Suppressor macrophage treated with lipopolysaccharide for 1 hour (primary cell): ENCODE measurements at regions not wholly inside any gene's neighbourhood (a gene's known extent, or its start where the extent isn't known, plus 50 kb on each side); places are given as distances from the start of the nearest gene placed in this dataset.
A peak's percentile ranks its signal among the peaks of the same experiment; 100 is the strongest.
"Not testable (repeated sequence)": the region's sequence is repeated elsewhere in the genome, so short reads cannot be mapped to it uniquely, and the experiment has no call there.

Experiments
- DNase-seq, 3 donors: peaks; one replicate each; pipeline ENCODE4 v3.0.0-alpha.2; 2020 to 2022

DNA sequence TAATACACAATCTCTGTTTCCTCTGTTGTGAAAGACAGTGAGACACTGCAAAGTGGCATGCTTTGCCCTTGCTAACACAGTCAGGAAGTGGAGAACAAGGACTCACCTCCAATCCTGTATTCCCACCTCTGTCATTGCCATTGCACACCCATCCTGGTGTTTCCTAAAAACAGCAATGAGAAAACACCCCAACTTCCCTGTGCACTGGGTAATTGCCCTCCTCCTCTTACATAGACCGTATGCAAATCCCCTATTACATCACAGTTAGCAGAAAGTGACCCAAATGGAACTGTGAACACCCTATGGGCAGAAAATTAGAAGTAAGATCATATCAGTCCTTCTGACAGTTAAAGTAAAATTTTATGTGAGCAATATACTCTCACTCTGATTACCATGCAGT lies 355.5 kb downstream of the BCL11B start:
- DNase-seq = peak; percentile 47 to 74 (median 53)

DNA sequence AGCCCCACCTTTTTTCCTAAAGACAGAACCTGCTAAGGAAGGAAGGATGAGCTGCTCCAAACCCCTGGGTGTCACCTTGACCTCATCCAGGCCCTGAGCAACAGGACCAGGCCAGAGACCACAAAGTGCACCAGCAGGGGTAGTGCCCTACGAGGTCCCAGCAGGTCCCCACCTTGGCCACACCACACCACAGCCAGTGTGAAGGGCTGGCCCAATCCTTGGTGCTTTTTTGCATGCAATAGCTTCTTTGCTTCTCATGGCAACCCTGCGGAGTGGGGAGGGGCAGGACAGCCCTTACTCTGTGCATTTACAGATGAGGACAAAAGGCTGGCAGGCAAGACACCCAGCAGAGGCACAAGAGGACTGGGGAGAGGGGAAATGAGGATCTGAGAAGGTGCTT lies 352.6 kb downstream of the BCL11B start:
- DNase-seq = no peak

- DNase-seq = peak; percentile 18 to 58 (median 22)
These were observed 350.7 kb downstream of the BCL11B start for GRCh38 chr14:98921306-98921705.

DNA sequence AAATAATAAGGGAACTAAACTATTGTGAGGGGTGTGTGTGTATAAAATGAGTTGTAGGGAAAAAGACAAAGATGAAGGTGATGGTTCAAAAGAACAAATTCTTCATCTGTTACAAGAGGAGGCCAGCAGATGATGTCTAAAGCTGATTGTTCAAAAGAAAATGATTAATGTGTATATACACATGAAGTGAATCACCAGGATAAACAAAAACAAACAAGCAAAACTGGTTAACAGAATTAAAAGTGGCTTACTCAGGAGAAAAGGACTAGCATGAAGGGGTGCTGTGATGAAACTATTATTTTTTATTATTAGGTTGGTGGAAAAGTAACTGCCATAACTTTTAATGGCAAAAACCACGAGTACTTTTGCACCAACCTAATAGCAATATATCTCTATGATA lies 348.4 kb downstream of the BCL11B start:
- no peak for DNase-seq

GRCh38 chr14:98924046-98924445 lies 348.0 kb downstream of the BCL11B start:
- no peak for DNase-seq

DNA sequence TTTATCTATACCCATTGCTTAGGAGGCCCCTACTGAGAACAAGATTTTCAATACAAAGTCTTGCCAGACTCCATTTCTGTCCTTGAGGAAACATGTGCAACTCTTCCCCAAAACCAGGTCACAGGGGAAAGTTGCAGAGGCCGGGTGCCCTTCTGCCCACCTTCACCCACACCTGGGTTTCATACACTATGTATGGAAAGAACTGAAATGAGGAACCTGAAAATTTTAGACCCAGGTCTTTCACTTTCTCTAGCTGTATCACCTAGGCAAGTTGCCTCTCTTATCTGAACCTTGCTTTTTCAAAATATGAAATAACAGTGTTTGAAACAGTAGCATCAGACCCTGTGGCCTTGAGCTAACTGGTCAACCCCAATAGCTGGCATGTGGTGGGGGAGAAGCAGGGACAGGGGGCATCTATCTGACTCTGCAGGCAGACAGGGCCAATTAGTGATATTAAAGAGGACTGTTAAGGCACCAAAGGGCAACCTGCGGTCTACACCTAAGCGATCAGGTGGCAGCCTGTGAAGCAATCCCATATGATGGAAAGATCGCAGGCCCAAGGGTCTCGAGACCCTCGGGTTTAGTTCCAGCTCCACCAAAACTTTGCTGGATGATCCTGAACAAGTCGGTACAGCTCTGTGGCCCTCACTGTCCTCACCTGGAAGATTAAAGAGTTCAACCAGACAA lies 346.5 kb downstream of the BCL11B start:
- DNase-seq = no peak

DNA sequence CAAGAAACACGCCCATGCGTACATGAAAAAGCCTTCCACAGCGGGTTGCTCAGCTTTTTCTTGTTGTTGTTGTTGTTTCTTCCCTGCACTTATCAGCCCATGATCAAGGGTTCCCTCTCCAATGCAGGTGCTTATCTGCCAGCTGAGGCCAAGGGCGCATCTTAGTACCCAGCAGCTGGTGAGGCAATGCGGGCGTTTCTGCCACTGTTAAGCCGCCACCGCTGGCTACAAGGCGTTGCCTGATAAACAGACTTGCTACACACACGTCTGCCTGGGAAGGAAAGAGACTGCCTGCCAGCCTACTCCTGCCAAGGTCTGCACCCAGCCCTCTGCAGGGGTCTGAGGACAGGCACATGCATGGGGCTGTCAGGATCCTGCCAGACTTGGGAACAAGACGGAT lies 345.9 kb downstream of the BCL11B start:
- DNase-seq = no peak

GRCh38 chr14:98926801-98927200 lies 345.2 kb downstream of the BCL11B start:
- peak in 2 of 3 donors; percentile 10 to 28 for DNase-seq

GRCh38 chr14:98927986-98928385 lies 344.0 kb downstream of the BCL11B start:
- no peak for DNase-seq

DNA sequence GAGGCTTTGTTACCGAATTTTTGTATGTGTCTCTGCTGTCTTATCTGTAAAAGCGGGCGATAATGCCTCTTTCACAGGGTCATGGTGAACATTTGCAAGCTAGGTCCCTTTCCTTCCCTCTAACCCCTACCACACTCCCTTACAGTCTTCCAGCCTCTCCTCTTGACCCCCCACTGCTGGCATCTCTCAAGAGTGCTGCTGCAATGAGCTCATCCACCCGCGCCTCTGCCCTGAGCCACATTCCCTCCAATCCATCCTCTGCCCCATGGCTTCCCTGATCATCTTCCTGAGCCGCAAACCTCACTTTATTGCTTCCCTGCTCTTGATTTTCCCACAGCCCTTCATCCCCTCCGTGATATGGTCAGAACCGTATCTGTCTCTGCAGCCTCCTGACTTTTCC lies 343.6 kb downstream of the BCL11B start:
- DNase-seq = no peak

DNA sequence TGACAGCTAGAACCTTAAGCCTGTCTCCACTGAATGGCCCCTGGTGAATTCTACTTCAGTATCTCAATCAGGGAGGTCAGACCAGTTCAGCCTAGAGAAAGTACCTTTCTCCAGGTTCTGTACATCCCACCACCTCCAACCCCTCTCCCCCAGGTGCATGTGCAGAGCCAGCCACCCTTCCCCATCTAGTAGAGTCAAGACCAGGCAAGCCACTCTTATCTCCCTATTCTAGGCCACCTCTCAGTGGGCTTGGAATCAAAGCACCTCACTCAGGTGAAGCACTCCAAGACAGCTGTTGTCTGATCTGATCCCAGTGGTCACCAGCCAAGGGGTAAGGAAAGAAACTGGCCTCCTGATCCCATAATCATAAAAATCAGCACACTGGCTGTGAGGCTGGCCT lies 340.9 kb downstream of the BCL11B start:
- DNase-seq = no peak

DNA sequence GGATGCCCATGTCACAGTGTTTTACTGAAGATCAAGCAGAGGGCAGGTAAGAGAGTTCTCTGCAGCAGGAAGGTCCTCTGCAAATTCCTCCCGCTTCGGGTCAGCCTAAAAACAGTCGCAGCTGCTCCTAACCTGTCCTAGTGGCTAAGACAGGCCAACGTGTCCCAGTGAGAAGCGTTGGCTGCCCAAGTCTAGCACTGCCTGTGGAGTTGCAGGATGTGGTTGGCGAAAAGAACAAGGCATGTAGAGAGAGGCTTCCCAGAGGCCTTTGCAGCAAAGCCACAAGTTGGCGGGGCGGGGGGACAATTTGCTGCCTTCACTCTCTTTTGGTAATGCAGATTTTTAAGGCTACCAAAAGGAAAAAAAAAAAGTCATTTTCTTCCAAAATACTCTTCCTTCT lies 340.1 kb downstream of the BCL11B start:
- DNase-seq = no peak

- no peak for DNase-seq
These were observed 339.3 kb downstream of the BCL11B start for GRCh38 chr14:98932431-98933325.

- not testable (repeated sequence) for DNase-seq
These were observed 337.4 kb downstream of the BCL11B start for GRCh38 chr14:98934569-98934968.

- DNase-seq = no peak
These were observed 336.1 kb downstream of the BCL11B start for GRCh38 chr14:98935921-98936320.

DNA sequence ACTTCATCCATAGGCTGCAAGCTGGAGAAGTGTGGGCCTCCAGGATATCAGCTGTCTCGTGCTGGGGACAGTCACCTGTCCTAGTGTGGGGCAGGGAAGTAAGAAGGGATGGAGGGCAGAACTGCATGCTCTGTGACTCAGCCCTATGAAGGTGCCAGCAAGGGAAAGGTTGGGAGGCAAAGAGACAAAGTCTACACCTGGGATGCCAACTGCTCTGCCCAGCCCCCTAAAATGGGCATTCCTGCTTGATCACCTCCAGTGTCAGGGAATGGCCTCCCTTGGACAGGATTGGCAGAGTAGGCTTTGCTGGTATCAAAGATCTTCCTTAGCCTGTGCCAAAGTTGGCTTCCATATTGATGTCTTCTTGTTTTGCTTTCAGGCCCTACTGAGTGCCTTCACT lies 335.0 kb downstream of the BCL11B start:
- no peak for DNase-seq

GRCh38 chr14:98937712-98938505 lies 334.1 kb downstream of the BCL11B start:
- DNase-seq = no peak

DNA sequence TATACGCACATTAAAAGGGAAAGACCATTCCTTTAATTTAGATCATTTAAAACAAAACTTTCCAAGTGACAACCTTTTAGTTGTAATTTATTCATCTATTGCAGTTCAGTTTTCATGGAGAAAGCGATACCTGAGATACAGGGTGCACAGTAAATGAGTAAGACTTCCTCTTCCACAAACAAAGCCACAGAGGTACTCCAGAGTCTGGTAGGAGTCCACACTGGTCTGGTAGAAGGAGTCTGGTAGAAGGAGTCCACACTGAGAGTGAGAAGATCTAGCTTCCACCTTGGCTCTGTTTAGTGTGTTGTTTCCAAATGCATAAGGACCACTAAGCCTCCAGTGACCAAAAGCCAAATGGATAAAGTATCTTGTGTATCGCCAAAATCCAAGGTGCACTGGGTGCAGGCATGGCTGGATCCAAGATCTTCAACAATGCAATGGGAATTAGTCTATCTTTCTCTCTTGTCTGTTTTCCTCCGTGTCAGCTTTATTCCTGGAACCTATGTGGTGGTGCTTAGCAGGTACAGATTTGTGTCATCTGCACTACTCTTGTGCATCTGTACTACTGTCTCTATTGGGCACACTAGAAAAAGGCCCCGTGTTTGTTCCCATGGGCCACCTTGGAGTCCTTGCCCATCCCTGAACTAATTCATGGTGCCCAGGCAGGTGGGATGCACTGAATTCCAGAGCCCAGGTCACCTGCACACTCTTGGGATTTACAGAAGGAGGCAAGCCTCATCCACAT lies 331.1 kb downstream of the BCL11B start:
- DNase-seq = no peak

DNA sequence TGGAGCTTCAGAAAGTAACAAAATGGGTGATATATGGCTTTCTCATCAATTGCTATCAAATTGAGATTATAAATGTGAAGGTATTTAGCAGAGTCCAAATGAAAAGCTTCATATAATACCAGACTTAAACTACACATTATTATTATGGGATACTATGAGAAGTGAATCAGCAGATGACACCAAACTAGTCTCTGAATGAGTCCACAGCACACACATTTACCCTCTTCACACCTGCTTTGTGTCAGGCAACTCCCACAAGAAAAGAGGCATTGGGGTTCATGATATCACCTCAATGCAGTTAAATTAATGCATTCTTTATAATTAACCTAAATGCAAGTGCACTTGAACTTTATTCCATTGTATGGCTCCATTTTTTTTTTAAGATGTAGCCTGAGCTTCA lies 330.5 kb downstream of the BCL11B start:
- no peak for DNase-seq

DNA sequence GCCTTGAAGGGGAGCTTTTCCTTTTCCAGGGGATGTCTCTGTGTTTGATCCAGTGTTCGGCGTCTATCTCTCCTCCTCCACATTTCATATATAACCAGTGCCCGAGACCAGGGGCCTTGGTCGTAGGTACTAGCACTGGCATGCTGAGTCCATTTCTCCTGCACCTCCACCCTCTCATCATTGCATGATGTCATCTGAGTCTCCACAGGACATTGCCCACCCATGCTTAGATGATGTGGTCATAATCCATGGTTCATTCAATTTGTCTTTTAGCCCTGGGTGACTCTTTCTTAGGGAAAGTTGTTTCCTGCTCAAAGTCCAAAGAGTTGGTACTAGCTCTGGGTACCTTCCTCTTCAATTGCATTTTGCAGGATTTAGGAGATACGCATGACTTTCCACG lies 328.1 kb downstream of the BCL11B start:
- DNase-seq = no peak

DNA sequence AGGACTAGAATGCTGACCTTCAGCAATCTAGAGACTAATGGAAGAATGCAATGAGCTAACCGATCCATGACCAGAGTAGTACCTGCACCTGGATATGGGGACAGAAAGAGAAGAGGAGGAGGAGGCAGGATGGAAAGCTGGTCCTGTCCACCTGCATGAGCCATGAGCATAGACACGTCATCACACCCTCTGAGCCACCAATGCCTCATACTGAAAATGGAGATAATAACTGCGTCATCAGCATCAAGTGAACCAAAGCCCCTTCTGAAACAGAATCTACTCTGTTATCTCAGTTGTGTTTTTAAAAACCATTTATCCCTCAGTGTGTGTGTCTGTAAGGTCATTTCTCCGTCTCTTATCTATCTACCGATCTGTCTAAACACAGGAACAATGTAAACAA lies 327.0 kb downstream of the BCL11B start:
- no peak for DNase-seq
